H9 (cell line): ENCODE measurements at regions not wholly inside any gene's neighbourhood (a gene's known extent, or its start where the extent isn't known, plus 50 kb on each side); places are given as distances from the start of the nearest gene placed in this dataset.

Source experiments
- DNase-seq: peaks from one replicate; pipeline ENCODE4 v3.0.0-alpha.2; 2017
- H2AFZ ChIP-seq: one replicate; pipeline ENCODE4 v1.6.1; 2013; ENCODE audit warnings: mild to moderate bottlenecking, low read length, control low read depth, moderate library complexity
- H2AK5ac ChIP-seq: 2 replicates; pipeline ENCODE4 v1.6.1; 2013; ENCODE audit warnings: low read length, control low read depth, mixed read lengths; ENCODE audit not compliant: insufficient read length
- H2BK120ac ChIP-seq: one replicate; pipeline ENCODE4 v1.6.1; 2013; ENCODE audit warnings: low read depth, mild to moderate bottlenecking, low read length, control low read depth, inconsistent platforms; ENCODE audit not compliant: poor library complexity, severe bottlenecking
- H2BK12ac ChIP-seq: 2 replicates; pipeline ENCODE4 v1.6.1; 2013; ENCODE audit warnings: low read length, control low read depth, mixed read lengths, low read depth; ENCODE audit not compliant: insufficient read length
- H2BK15ac ChIP-seq: 2 replicates; pipeline ENCODE4 v1.6.1; 2013; ENCODE audit warnings: low read depth, low read length, control low read depth
- H2BK20ac ChIP-seq: one replicate; pipeline ENCODE4 v1.6.1; 2013; ENCODE audit warnings: low read depth, mild to moderate bottlenecking, low read length, control low read depth, inconsistent platforms; ENCODE audit not compliant: poor library complexity, severe bottlenecking
- H2BK5ac ChIP-seq: 2 replicates; pipeline ENCODE4 v1.6.1; 2013; ENCODE audit warnings: low read length, control low read depth, mixed read lengths; ENCODE audit not compliant: insufficient read length
- H3K14ac ChIP-seq: 2 replicates; pipeline ENCODE4 v1.6.1; 2013; ENCODE audit warnings: low read length, control low read depth; ENCODE audit not compliant: insufficient read depth
- H3K18ac ChIP-seq: 2 replicates; pipeline ENCODE4 v1.6.1; 2013; ENCODE audit warnings: low read depth, mild to moderate bottlenecking, mixed read lengths, low read length, control low read depth; ENCODE audit not compliant: insufficient read length
- H3K23ac ChIP-seq: 2 replicates; pipeline ENCODE4 v1.6.1; 2013; ENCODE audit warnings: low read length, control low read depth, mixed read lengths, low read depth; ENCODE audit not compliant: insufficient read length
- H3K23me2 ChIP-seq: 2 replicates; pipeline ENCODE4 v1.6.1; 2013; ENCODE audit warnings: low read depth, mild to moderate bottlenecking, mixed read lengths, low read length, control low read depth; ENCODE audit not compliant: insufficient read length, poor library complexity, severe bottlenecking
- H3K27ac ChIP-seq: 2 replicates; pipeline ENCODE4 v1.5.1; 2013; ENCODE audit warnings: low read length, control low read depth, mixed read lengths, low read depth; ENCODE audit not compliant: insufficient read length
- H3K27me3 ChIP-seq: 2 replicates; pipeline ENCODE4 v1.6.1; 2013; ENCODE audit warnings: low read length, control low read depth, inconsistent platforms; ENCODE audit not compliant: insufficient read depth
- H3K4ac ChIP-seq: 2 replicates; pipeline ENCODE4 v1.6.1; 2013; ENCODE audit warnings: low read depth, mild to moderate bottlenecking, control low read depth, inconsistent platforms, low read length, moderate library complexity
- H3K4me1 ChIP-seq: 2 replicates; pipeline ENCODE4 v1.6.1; 2013; ENCODE audit warnings: low read length, control low read depth, inconsistent platforms; ENCODE audit not compliant: insufficient read depth
- H3K4me2 ChIP-seq: 2 replicates; pipeline ENCODE4 v1.6.1; 2013; ENCODE audit warnings: low read length, control low read depth, mixed read lengths; ENCODE audit not compliant: insufficient read length, insufficient read depth
- H3K56ac ChIP-seq: 2 replicates; pipeline ENCODE4 v1.6.1; 2013; ENCODE audit warnings: low read depth, mild to moderate bottlenecking, mixed read lengths, low read length, control low read depth; ENCODE audit not compliant: insufficient read length
- H3K79me1 ChIP-seq: 2 replicates; pipeline ENCODE4 v1.6.1; 2013; ENCODE audit warnings: low read depth, mild to moderate bottlenecking, moderate library complexity, low read length, control low read depth, inconsistent platforms; ENCODE audit not compliant: insufficient read depth, poor library complexity, severe bottlenecking
- H3K79me2 ChIP-seq: 2 replicates; pipeline ENCODE4 v1.6.1; 2013; ENCODE audit warnings: low read length, control low read depth, inconsistent platforms; ENCODE audit not compliant: insufficient read depth
- H3K9ac ChIP-seq: 2 replicates; pipeline ENCODE4 v1.6.1; 2013; ENCODE audit warnings: low read length, control low read depth, mixed read lengths; ENCODE audit not compliant: insufficient read length; ENCODE audit errors: extremely low read depth
- H3K9me3 ChIP-seq: one replicate; pipeline ENCODE4 v1.6.1; 2013; ENCODE audit warnings: low read depth, low read length, inconsistent platforms; ENCODE audit not compliant: control insufficient read depth
- H3T11ph ChIP-seq: one replicate; pipeline ENCODE4 v1.6.1; 2013; ENCODE audit warnings: mild to moderate bottlenecking, low read length, control low read depth, inconsistent platforms
- H4K20me1 ChIP-seq: one replicate; pipeline ENCODE4 v1.6.1; 2013; ENCODE audit not compliant: control insufficient read depth, insufficient read length, insufficient read depth
- H4K5ac ChIP-seq: 2 replicates; pipeline ENCODE4 v1.6.1; 2013; ENCODE audit warnings: low read depth, mild to moderate bottlenecking, mixed read lengths, low read length, control low read depth; ENCODE audit not compliant: insufficient read length
- H4K8ac ChIP-seq: replicated peaks from 2 replicates; pipeline ENCODE4 v1.6.1; 2013; ENCODE audit warnings: low read length, control low read depth, mixed read lengths, low read depth; ENCODE audit not compliant: insufficient read length
- H4K91ac ChIP-seq: 2 replicates; pipeline ENCODE4 v1.6.1; 2013; ENCODE audit warnings: low read depth, mild to moderate bottlenecking, moderate library complexity, mixed read lengths, low read length, control low read depth; ENCODE audit not compliant: insufficient read length
- H3K27ac Mint-ChIP-seq, 3 experiments: 2 replicates in 2 of 3; 3 replicates in 1 of 3; pipeline ENCODE4 v1.8.0; 2020 to 2021; ENCODE audit warnings: mixed read lengths in 3 of 3, mild to moderate bottlenecking in 1 of 3, moderate library complexity in 1 of 3
- H3K27me3 Mint-ChIP-seq: 2 replicates; pipeline ENCODE4 v1.8.0; 2021; ENCODE audit warnings: low read depth, mild to moderate bottlenecking, moderate library complexity, mixed read lengths
- H3K36me3 Mint-ChIP-seq, 3 experiments: 2 replicates in 2 of 3; 3 replicates in 1 of 3; pipeline ENCODE4 v1.8.0; 2020 to 2021; ENCODE audit warnings: low read depth in 3 of 3, mixed read lengths in 3 of 3; ENCODE audit not compliant: insufficient read depth in 1 of 3
- H3K4me1 Mint-ChIP-seq, 2 experiments: 2 replicates each; pipeline ENCODE4 v1.8.0; 2020; ENCODE audit warnings: mixed read lengths in 2 of 2
- H3K4me3 Mint-ChIP-seq, 2 experiments: 2 replicates in 1 of 2; 3 replicates in 1 of 2; pipeline ENCODE4 v1.8.0; 2020 to 2021; ENCODE audit warnings: mild to moderate bottlenecking in 2 of 2, mixed read lengths in 2 of 2, moderate library complexity in 1 of 2
- H3K9me3 Mint-ChIP-seq, 2 experiments: 2 replicates in 1 of 2; 3 replicates in 1 of 2; pipeline ENCODE4 v1.8.0; 2020; ENCODE audit warnings: mild to moderate bottlenecking in 2 of 2, mixed read lengths in 2 of 2, moderate library complexity in 1 of 2
- CTCF ChIP-seq: fragments of 200-600 bp; sonication (generic); conservative IDR thresholded peaks from 3 replicates; pipeline ENCODE4 v1.8.0; 2021; ENCODE audit warnings: antibody characterized with exemption, mild to moderate bottlenecking
- WGBS: extraction: QIAGEN DNeasy Blood & Tissue Kit; methylation state at CpG from one replicate; pipeline ENCODE4 v1.1.7; 2013; ENCODE audit warnings: missing lambda C conversion rate, low lambda C conversion rate, mixed read lengths; ENCODE audit not compliant: insufficient read length; ENCODE audit errors: extremely low coverage; 5-methylcytosine and 5-hydroxymethylcytosine counted together

GRCh38 chr4:123484291-123484926 lies 87.8 kb downstream of the SPRY1 start:
- no peaks in the 10 kb centered on the region for H4K20me1 ChIP-seq
- H3K4me1 ChIP-seq, result no peaks in the 10 kb centered on the region; the same call in 1 of the 2 replicates
- no peak overlapping the region for H2AK5ac ChIP-seq
- H3K27me3 ChIP-seq, result no peaks in the 10 kb centered on the region
- H3K27ac ChIP-seq, result no peak overlapping the region
- H4K5ac ChIP-seq, result no peak overlapping the region
- H3K27ac Mint-ChIP-seq, result no peak overlapping the region
- no peak overlapping the region for H3K4ac ChIP-seq
- peaks cover 2 to 4% of the 10 kb centered on the region in 2 experiments for H3K4me1 Mint-ChIP-seq
- no peaks in the 10 kb centered on the region for H3K27me3 Mint-ChIP-seq
- H3K9ac ChIP-seq, result no peak overlapping the region
- no peak overlapping the region for H2BK15ac ChIP-seq
- H2AFZ ChIP-seq, result no peak overlapping the region
- no peak overlapping the region for H3K56ac ChIP-seq
- H2BK12ac ChIP-seq, result no peak overlapping the region
- H3K79me2 ChIP-seq, result no peaks in the 10 kb centered on the region
- H3K36me3 Mint-ChIP-seq, result no peaks in the 10 kb centered on the region
- no peak overlapping the region for H3K18ac ChIP-seq
- H3K23ac ChIP-seq, result no peak overlapping the region
- no peaks in the 10 kb centered on the region for H3K79me1 ChIP-seq
- H3K9me3 Mint-ChIP-seq, result no peaks in the 10 kb centered on the region
- no peak overlapping the region for H3K4me3 Mint-ChIP-seq
- no peak overlapping the region for H2BK120ac ChIP-seq
- no peak overlapping the region for H3K14ac ChIP-seq
- no peak overlapping the region for H4K8ac ChIP-seq
- no peaks in the 10 kb centered on the region for H3K9me3 ChIP-seq
- no peak for DNase-seq
- no CpG with 5 or more reads among the region's 4 CpGs for WGBS
- H3K4me2 ChIP-seq, result no peak overlapping the region
- no peaks in the 10 kb centered on the region for H3K23me2 ChIP-seq
- no peak overlapping the region for H3T11ph ChIP-seq
- H2BK5ac ChIP-seq, result no peak overlapping the region
- no peak overlapping the region for H4K91ac ChIP-seq
- no peak overlapping the region for H2BK20ac ChIP-seq
- no peak for TF ChIP-seq CTCF
